Ovary (tissue), 3 donors: ENCODE measurements at regions not wholly inside any gene's neighbourhood (a gene's known extent, or its start where the extent isn't known, plus 50 kb on each side); places are given as distances from the start of the nearest gene placed in this dataset.
"Not testable (repeated sequence)": the region's sequence is repeated elsewhere in the genome, so short reads cannot be mapped to it uniquely, and the experiment has no call there.

Experiments used
- EP300 ChIP-seq: sonication (generic); formaldehyde crosslinking; IDR thresholded peaks from one replicate; pipeline ENCODE4 v1.6.1; 2017; ENCODE audit warnings: antibody characterized with exemption
- POLR2A ChIP-seq: fragments of 450-650 bp; IDR thresholded peaks from one replicate; pipeline ENCODE4 v1.6.1; 2017; ENCODE audit warnings: antibody characterized with exemption, mild to moderate bottlenecking, moderate library complexity
- TF ChIP-seq, protein P1 (sequence below), 3 donors: fragments of 450-650 bp in 2 of 3; fragments of 200-600 bp in 1 of 3; IDR thresholded peaks; one replicate each; pipeline versions ENCODE4 v1.5.1 to v1.8.0; 2016 to 2022; ENCODE audit warnings: antibody characterized with exemption in 3 of 3, mild to moderate bottlenecking in 1 of 3
- donor health status: DM: no; HTN: no; CAD: no.

GRCh38 chr16:88238732-88239274 lies 144.0 kb upstream of the ZNF469 start:
- not testable (repeated sequence) for TF ChIP-seq POLR2A, EP300
- TF ChIP-seq, protein P1, sequence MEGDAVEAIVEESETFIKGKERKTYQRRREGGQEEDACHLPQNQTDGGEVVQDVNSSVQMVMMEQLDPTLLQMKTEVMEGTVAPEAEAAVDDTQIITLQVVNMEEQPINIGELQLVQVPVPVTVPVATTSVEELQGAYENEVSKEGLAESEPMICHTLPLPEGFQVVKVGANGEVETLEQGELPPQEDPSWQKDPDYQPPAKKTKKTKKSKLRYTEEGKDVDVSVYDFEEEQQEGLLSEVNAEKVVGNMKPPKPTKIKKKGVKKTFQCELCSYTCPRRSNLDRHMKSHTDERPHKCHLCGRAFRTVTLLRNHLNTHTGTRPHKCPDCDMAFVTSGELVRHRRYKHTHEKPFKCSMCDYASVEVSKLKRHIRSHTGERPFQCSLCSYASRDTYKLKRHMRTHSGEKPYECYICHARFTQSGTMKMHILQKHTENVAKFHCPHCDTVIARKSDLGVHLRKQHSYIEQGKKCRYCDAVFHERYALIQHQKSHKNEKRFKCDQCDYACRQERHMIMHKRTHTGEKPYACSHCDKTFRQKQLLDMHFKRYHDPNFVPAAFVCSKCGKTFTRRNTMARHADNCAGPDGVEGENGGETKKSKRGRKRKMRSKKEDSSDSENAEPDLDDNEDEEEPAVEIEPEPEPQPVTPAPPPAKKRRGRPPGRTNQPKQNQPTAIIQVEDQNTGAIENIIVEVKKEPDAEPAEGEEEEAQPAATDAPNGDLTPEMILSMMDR (IDR thresholded peaks at IDR 0.05): not testable (repeated sequence)
